ENCODE measurements at regions not wholly inside any gene's neighbourhood (a gene's known extent, or its start where the extent isn't known, plus 50 kb on each side); places are given as distances from the start of the nearest gene placed in this dataset.

GRCh38 chr10:52532650-52533290, 218.7 kb downstream of the DKK1 start:
- TF ChIP-seq, protein P1, sequence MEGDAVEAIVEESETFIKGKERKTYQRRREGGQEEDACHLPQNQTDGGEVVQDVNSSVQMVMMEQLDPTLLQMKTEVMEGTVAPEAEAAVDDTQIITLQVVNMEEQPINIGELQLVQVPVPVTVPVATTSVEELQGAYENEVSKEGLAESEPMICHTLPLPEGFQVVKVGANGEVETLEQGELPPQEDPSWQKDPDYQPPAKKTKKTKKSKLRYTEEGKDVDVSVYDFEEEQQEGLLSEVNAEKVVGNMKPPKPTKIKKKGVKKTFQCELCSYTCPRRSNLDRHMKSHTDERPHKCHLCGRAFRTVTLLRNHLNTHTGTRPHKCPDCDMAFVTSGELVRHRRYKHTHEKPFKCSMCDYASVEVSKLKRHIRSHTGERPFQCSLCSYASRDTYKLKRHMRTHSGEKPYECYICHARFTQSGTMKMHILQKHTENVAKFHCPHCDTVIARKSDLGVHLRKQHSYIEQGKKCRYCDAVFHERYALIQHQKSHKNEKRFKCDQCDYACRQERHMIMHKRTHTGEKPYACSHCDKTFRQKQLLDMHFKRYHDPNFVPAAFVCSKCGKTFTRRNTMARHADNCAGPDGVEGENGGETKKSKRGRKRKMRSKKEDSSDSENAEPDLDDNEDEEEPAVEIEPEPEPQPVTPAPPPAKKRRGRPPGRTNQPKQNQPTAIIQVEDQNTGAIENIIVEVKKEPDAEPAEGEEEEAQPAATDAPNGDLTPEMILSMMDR (IDR thresholded peaks at IDR 0.05; ENCODE audit: unreplicated experiment) = no peak
- Mint-ChIP-seq H3K27ac (ENCODE audit: unreplicated experiment) (no peak overlapping the region), H3K4me3 (ENCODE audit: low read depth, unreplicated experiment) (no peak overlapping the region), H3K9me3 (ENCODE audit: low read depth, unreplicated experiment) (peaks cover 5% of the 10 kb centered on the region), H3K36me3 (ENCODE audit: insufficient read depth, unreplicated experiment) (no peaks in the 10 kb centered on the region), H3K27me3 (ENCODE audit: unreplicated experiment) (no peaks in the 10 kb centered on the region), H3K4me1 (ENCODE audit: low read depth, unreplicated experiment) (no peaks in the 10 kb centered on the region)
- BruUV-seq (replicated peaks) = no TSS peak
- intact Hi-C loops (cut with micrococcal nuclease; ENCODE audit: unreplicated experiment) = no loop called here
- DNase-seq = no peak
- CTCF ChIA-PET = no interaction called here

- no peak overlapping the region for H3K27ac Mint-ChIP-seq (ENCODE audit: unreplicated experiment)
- H3K27me3 Mint-ChIP-seq (ENCODE audit: unreplicated experiment) = no peaks in the 10 kb centered on the region
- H3K9me3 Mint-ChIP-seq (ENCODE audit: low read depth, unreplicated experiment) = peaks cover 5% of the 10 kb centered on the region
- H3K4me1 Mint-ChIP-seq (ENCODE audit: low read depth, unreplicated experiment) = peaks cover 1% of the 10 kb centered on the region
- no peaks in the 10 kb centered on the region for H3K36me3 Mint-ChIP-seq (ENCODE audit: insufficient read depth, unreplicated experiment)
- CTCF ChIA-PET = no interaction called here
- no peak overlapping the region for H3K4me3 Mint-ChIP-seq (ENCODE audit: low read depth, unreplicated experiment)
- intact Hi-C loops (cut with micrococcal nuclease; ENCODE audit: unreplicated experiment) = no loop called here
- DNase-seq = no peak
- TF ChIP-seq, protein P1 (IDR thresholded peaks at IDR 0.05; ENCODE audit: unreplicated experiment) = no peak
- BruUV-seq (replicated peaks) = no TSS peak
These were observed 219.9 kb downstream of the DKK1 start for GRCh38 chr10:52533986-52534385.

DNA sequence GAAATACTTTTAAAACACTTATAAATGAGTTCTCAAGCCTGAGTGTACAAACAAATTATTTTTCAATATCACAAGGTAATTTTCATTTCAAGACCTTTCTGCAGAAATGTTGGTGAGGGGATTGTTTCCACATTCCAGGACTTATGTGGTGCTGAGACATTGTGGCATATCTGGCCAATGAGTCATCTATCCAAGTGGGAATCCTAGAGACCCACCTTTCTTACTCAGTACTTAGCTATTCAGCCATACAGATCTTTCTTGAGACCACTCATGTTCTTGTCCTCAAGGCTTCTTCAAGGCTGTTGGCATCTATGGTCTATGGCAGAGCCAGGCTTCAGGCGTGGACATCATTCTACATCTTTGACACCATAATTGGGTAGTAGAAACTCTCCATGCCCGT, 225.4 kb downstream of the DKK1 start:
- Mint-ChIP-seq H3K36me3 (ENCODE audit: insufficient read depth, unreplicated experiment) (no peaks in the 10 kb centered on the region), H3K27ac (ENCODE audit: unreplicated experiment) (no peak overlapping the region), H3K4me1 (ENCODE audit: low read depth, unreplicated experiment) (peaks cover 8% of the 10 kb centered on the region), H3K9me3 (ENCODE audit: low read depth, unreplicated experiment) (peaks cover 5% of the 10 kb centered on the region), H3K4me3 (ENCODE audit: low read depth, unreplicated experiment) (no peak overlapping the region), H3K27me3 (ENCODE audit: unreplicated experiment) (no peaks in the 10 kb centered on the region)
- intact Hi-C loops (cut with micrococcal nuclease; ENCODE audit: unreplicated experiment) = no loop called here
- no TSS peak for BruUV-seq (replicated peaks)
- TF ChIP-seq, protein P1 (IDR thresholded peaks at IDR 0.05; ENCODE audit: unreplicated experiment) = no peak
- DNase-seq = no peak
- CTCF ChIA-PET = no interaction called here

GRCh38 chr10:52540479-52540984, 226.5 kb downstream of the DKK1 start:
- Mint-ChIP-seq H3K4me1 (ENCODE audit: low read depth, unreplicated experiment) (peaks cover 8% of the 10 kb centered on the region), H3K4me3 (ENCODE audit: low read depth, unreplicated experiment) (no peak overlapping the region), H3K27ac (ENCODE audit: unreplicated experiment) (no peak overlapping the region), H3K9me3 (ENCODE audit: low read depth, unreplicated experiment) (peaks cover 5% of the 10 kb centered on the region), H3K27me3 (ENCODE audit: unreplicated experiment) (no peaks in the 10 kb centered on the region), H3K36me3 (ENCODE audit: insufficient read depth, unreplicated experiment) (no peaks in the 10 kb centered on the region)
- TF ChIP-seq, protein P1 (IDR thresholded peaks at IDR 0.05; ENCODE audit: unreplicated experiment) = no peak
- no TSS peak for BruUV-seq (replicated peaks)
- intact Hi-C loops (cut with micrococcal nuclease; ENCODE audit: unreplicated experiment) = no loop called here
- DNase-seq = no peak
- CTCF ChIA-PET = interaction anchor here (0.7 kb wide), 1 partner anchor 869 kb away, joined by 3 read pairs; no protein-coding TSS in a partner anchor
